Suprapubic skin (tissue), 4 donors: ENCODE measurements at regions not wholly inside any gene's neighbourhood (a gene's known extent, or its start where the extent isn't known, plus 50 kb on each side); places are given as distances from the start of the nearest gene placed in this dataset.

ENCODE experiments used
- DNase-seq, 2 donors: peaks; one replicate each; pipeline ENCODE4 v3.0.0-alpha.2; 2019; ENCODE audit warnings: low spot score in 2 of 2
- H3K27ac ChIP-seq: fragments of 200-600 bp; sonication (generic); one replicate; pipeline ENCODE4 v1.5.1; 2019
- H3K27me3 ChIP-seq: fragments of 200-600 bp; sonication (generic); one replicate; pipeline ENCODE4 v1.5.1; 2019
- H3K36me3 ChIP-seq: fragments of 200-600 bp; sonication (generic); one replicate; pipeline ENCODE4 v1.5.1; 2019
- H3K4me1 ChIP-seq: fragments of 200-600 bp; sonication (generic); one replicate; pipeline ENCODE4 v1.5.1; 2019
- H3K4me3 ChIP-seq: fragments of 200-600 bp; sonication (generic); one replicate; pipeline ENCODE4 v1.5.1; 2019; ENCODE audit warnings: mild to moderate bottlenecking
- H3K9me3 ChIP-seq: fragments of 200-600 bp; sonication (generic); one replicate; pipeline ENCODE4 v1.5.1; 2019
- EP300 ChIP-seq: sonication (generic); formaldehyde crosslinking; IDR thresholded peaks from one replicate; pipeline ENCODE4 v1.6.1; 2017; ENCODE audit warnings: antibody characterized with exemption
- POLR2A ChIP-seq, 2 donors: fragments of 450-650 bp; IDR thresholded peaks; one replicate each; pipeline ENCODE4 v1.6.1; 2017; ENCODE audit warnings: antibody characterized with exemption in 2 of 2, mild to moderate bottlenecking in 2 of 2, moderate library complexity in 2 of 2
- POLR2AphosphoS5 ChIP-seq, 3 donors: sonication (generic); formaldehyde crosslinking; IDR thresholded peaks; one replicate each; pipeline ENCODE4 v1.6.1; 2017; ENCODE audit warnings: antibody characterized with exemption in 3 of 3
- whole genome bisulfite sequencing: methylation state at CpG from one replicate; pipeline ENCODE4 v1.1.5; 2018; 5-methylcytosine and 5-hydroxymethylcytosine counted together
- TF ChIP-seq, protein P1 (sequence below), 2 donors: fragments of 200-600 bp in 1 of 2; fragments of 450-650 bp in 1 of 2; sonication (generic) in 1 of 2; IDR thresholded peaks; one replicate each; pipeline ENCODE4 v1.5.1; 2016 to 2019; ENCODE audit warnings: antibody characterized with exemption in 2 of 2, mild to moderate bottlenecking in 1 of 2, moderate library complexity in 1 of 2

DNA sequence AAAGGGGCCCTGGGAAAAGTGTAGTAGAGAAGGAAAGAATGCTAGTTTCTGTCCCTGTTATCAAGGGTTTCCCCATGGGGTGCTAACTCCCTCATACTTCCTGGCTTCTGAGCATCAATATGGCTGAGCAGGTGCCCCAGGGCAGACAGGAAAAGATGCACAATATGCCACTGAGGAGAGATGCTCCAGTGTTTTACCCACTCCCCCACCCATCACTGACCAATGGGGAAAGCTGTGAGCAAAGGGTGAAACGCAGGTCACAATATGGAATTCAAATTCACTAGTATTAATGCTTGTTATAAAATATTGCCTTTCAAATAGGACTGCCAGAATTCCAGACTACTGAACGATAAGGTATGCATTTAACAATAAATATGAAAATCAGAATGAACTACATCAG lies 187.5 kb upstream of the CTNNB1 start:
- Histone ChIP-seq H3K9me3 (peaks cover 3% of the 10 kb centered on the region), H3K36me3 (no peaks in the 10 kb centered on the region), H3K4me1 (no peaks in the 10 kb centered on the region), H3K4me3 (no peak overlapping the region), H3K27ac (no peak overlapping the region), H3K27me3 (no peaks in the 10 kb centered on the region)
- TF ChIP-seq POLR2A (IDR thresholded peaks at IDR 0.05) (no peak), POLR2AphosphoS5 (IDR thresholded peaks at IDR 0.05) (no peak), EP300 (no peak)
- TF ChIP-seq, protein P1, sequence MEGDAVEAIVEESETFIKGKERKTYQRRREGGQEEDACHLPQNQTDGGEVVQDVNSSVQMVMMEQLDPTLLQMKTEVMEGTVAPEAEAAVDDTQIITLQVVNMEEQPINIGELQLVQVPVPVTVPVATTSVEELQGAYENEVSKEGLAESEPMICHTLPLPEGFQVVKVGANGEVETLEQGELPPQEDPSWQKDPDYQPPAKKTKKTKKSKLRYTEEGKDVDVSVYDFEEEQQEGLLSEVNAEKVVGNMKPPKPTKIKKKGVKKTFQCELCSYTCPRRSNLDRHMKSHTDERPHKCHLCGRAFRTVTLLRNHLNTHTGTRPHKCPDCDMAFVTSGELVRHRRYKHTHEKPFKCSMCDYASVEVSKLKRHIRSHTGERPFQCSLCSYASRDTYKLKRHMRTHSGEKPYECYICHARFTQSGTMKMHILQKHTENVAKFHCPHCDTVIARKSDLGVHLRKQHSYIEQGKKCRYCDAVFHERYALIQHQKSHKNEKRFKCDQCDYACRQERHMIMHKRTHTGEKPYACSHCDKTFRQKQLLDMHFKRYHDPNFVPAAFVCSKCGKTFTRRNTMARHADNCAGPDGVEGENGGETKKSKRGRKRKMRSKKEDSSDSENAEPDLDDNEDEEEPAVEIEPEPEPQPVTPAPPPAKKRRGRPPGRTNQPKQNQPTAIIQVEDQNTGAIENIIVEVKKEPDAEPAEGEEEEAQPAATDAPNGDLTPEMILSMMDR (IDR thresholded peaks at IDR 0.05), result no peak
- 67% methylated on average over 2 of the region's 2 CpGs for WGBS
- DNase-seq, result no peak

DNA sequence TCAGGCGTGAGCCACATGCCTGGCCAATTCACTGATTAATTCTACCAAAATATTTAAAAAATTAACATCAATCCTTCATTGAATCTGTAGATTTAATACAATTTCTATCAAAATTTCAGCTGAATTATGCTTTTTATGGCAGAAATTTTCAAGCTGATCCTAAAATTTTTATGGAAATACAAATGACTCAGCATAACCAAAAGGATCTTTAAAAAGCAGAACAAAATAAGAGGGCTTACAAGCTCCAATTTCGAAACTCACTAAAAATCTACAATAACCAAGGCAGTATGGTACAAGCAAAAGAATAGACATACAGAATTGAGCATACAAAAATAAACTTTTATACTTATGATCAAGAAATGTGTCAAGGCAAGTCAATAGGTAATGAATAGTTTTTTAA lies 180.4 kb upstream of the CTNNB1 start:
- Histone ChIP-seq H3K27me3 (peaks cover 4% of the 10 kb centered on the region), H3K36me3 (no peaks in the 10 kb centered on the region), H3K27ac (no peak overlapping the region), H3K4me1 (no peaks in the 10 kb centered on the region), H3K4me3 (no peak overlapping the region), H3K9me3 (no peaks in the 10 kb centered on the region)
- DNase-seq, result no peak
- TF ChIP-seq POLR2A (IDR thresholded peaks at IDR 0.05), result no peak
- TF ChIP-seq, protein P1 (IDR thresholded peaks at IDR 0.05), result no peak
- no peak for TF ChIP-seq EP300
- TF ChIP-seq POLR2AphosphoS5 (IDR thresholded peaks at IDR 0.05), result no peak
- 90% methylated on average over 2 of the region's 2 CpGs for WGBS

- Histone ChIP-seq H3K27me3 (peaks cover 6% of the 10 kb centered on the region), H3K36me3 (no peaks in the 10 kb centered on the region), H3K4me3 (no peak overlapping the region), H3K9me3 (no peaks in the 10 kb centered on the region), H3K4me1 (peaks cover 5% of the 10 kb centered on the region), H3K27ac (no peak overlapping the region)
- DNase-seq, result no peak
- WGBS, result 57% methylated on average over 5 of the region's 5 CpGs
- no peak for TF ChIP-seq EP300
- TF ChIP-seq, protein P1 (IDR thresholded peaks at IDR 0.05), result no peak
- no peak for TF ChIP-seq POLR2AphosphoS5 (IDR thresholded peaks at IDR 0.05)
- TF ChIP-seq POLR2A (IDR thresholded peaks at IDR 0.05), result no peak
These were observed 175.1 kb upstream of the CTNNB1 start for GRCh38 chr3:41024031-41024836.

- DNase-seq, result no peak
- H3K9me3 ChIP-seq, result no peaks in the 10 kb centered on the region
- no peaks in the 10 kb centered on the region for H3K36me3 ChIP-seq
- no peak overlapping the region for H3K4me3 ChIP-seq
- H3K4me1 ChIP-seq, result peaks cover 5% of the 10 kb centered on the region
- peaks cover 2% of the 10 kb centered on the region for H3K27me3 ChIP-seq
- no peak for TF ChIP-seq EP300
- no peak for TF ChIP-seq POLR2A (IDR thresholded peaks at IDR 0.05)
- TF ChIP-seq, protein P1 (IDR thresholded peaks at IDR 0.05), result no peak
- no peak for TF ChIP-seq POLR2AphosphoS5 (IDR thresholded peaks at IDR 0.05)
- no peak overlapping the region for H3K27ac ChIP-seq
- 35% methylated on average over 3 of the region's 3 CpGs for WGBS
These were observed 172.7 kb upstream of the CTNNB1 start for GRCh38 chr3:41026394-41027177.

- H3K27ac ChIP-seq, result no peak overlapping the region
- H3K36me3 ChIP-seq, result no peaks in the 10 kb centered on the region
- TF ChIP-seq POLR2A (IDR thresholded peaks at IDR 0.05), result no peak
- TF ChIP-seq, protein P1 (IDR thresholded peaks at IDR 0.05), result no peak
- TF ChIP-seq EP300, result no peak
- no peak for TF ChIP-seq POLR2AphosphoS5 (IDR thresholded peaks at IDR 0.05)
- no peak for DNase-seq
- peaks cover 5% of the 10 kb centered on the region for H3K4me1 ChIP-seq
- peaks cover 2% of the 10 kb centered on the region for H3K27me3 ChIP-seq
- 67% methylated on average over 3 of the region's 3 CpGs for WGBS
- no peaks in the 10 kb centered on the region for H3K9me3 ChIP-seq
- no peak overlapping the region for H3K4me3 ChIP-seq
These were observed 169.9 kb upstream of the CTNNB1 start for GRCh38 chr3:41029356-41029755.
